ENCODE measurements at regions not wholly inside any gene's neighbourhood (a gene's known extent, or its start where the extent isn't known, plus 50 kb on each side); places are given as distances from the start of the nearest gene placed in this dataset.

DNA sequence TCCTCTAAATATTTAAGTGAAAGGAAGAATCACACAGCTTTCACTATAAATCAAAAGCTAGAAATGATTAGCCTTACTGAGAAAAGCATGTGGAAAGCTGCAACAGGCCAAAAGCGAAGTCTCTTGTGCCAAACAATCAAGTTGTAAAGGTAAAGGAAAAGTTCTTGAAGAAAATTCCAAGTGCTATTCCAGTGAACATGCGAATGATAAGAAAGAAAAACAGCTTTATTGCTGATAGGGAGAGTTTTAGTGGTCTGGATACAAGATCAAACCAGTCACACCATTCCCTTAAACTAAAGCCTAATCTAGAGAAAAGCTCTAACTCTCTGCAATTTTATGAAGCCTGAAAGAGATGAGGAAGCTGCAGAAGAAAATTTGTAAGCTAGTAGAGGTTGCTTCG lies 190.9 kb downstream of the BTG1 start:
- no peak for TF ChIP-seq POLR2A (IDR thresholded peaks at IDR 0.05)
- TF ChIP-seq, protein P1, sequence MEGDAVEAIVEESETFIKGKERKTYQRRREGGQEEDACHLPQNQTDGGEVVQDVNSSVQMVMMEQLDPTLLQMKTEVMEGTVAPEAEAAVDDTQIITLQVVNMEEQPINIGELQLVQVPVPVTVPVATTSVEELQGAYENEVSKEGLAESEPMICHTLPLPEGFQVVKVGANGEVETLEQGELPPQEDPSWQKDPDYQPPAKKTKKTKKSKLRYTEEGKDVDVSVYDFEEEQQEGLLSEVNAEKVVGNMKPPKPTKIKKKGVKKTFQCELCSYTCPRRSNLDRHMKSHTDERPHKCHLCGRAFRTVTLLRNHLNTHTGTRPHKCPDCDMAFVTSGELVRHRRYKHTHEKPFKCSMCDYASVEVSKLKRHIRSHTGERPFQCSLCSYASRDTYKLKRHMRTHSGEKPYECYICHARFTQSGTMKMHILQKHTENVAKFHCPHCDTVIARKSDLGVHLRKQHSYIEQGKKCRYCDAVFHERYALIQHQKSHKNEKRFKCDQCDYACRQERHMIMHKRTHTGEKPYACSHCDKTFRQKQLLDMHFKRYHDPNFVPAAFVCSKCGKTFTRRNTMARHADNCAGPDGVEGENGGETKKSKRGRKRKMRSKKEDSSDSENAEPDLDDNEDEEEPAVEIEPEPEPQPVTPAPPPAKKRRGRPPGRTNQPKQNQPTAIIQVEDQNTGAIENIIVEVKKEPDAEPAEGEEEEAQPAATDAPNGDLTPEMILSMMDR (IDR thresholded peaks at IDR 0.05), result no peak

Data from right lobe of liver (tissue), 4 donors.